Tibial nerve (tissue), 4 donors: ENCODE measurements at regions not wholly inside any gene's neighbourhood (a gene's known extent, or its start where the extent isn't known, plus 50 kb on each side); places are given as distances from the start of the nearest gene placed in this dataset.

Source experiments
- CTCF ChIP-seq, 5 experiments: fragments of 200-600 bp in 3 of 5; fragments of 450-650 bp in 2 of 5; sonication (generic) in 3 of 5; IDR thresholded peaks; one replicate each; pipeline ENCODE4 v1.5.1; 2016 to 2019; ENCODE audit warnings: antibody characterized with exemption in 5 of 5, mild to moderate bottlenecking in 3 of 5, moderate library complexity in 2 of 5
- EP300 ChIP-seq, 2 donors: sonication (generic); formaldehyde crosslinking; IDR thresholded peaks; one replicate each; pipeline ENCODE4 v1.6.1; 2017; ENCODE audit warnings: antibody characterized with exemption in 2 of 2, mild to moderate bottlenecking in 1 of 2
- POLR2A ChIP-seq, 2 donors: fragments of 450-650 bp; IDR thresholded peaks; one replicate each; pipeline ENCODE4 v1.6.1; 2017; ENCODE audit warnings: antibody characterized with exemption in 2 of 2, mild to moderate bottlenecking in 2 of 2, moderate library complexity in 2 of 2

GRCh38 chr11:103798026-103798425 is 238.4 kb upstream of the DDI1 start:
- TF ChIP-seq EP300 (IDR thresholded peaks at IDR 0.05) (no peak), CTCF (IDR thresholded peaks at IDR 0.05) (no peak), POLR2A (IDR thresholded peaks at IDR 0.05) (no peak)
